NCI-H526 treated with DMSO at 0.1 percent for 48 hours (cell line): ENCODE measurements at regions not wholly inside any gene's neighbourhood (a gene's known extent, or its start where the extent isn't known, plus 50 kb on each side); places are given as distances from the start of the nearest gene placed in this dataset.

Experiments
- DNase-seq: peaks from one replicate; lab custom pipeline; 2025; lab: John Stamatoyannopoulos, UW

DNA sequence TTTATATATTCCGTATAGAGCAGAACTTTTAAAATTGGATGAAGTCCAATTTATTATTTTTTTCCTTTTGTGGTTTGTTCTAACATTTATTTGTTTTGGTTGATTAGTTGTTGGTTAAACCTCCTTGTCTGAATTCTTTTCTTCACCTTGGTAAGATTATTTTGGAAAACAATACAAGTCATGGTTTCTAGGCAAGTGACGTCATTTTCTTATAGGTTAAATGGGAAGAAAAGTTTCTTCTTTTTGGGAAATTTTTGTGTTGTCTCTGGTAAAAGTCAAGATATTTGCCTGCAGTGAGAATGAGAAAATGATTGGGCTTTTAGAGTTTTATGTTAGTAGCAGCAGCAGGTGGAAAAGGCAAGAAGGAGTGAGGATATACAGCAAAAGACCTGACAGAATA lies 197.9 kb downstream of the OTOR start:
- DNase-seq: no peak

DNA sequence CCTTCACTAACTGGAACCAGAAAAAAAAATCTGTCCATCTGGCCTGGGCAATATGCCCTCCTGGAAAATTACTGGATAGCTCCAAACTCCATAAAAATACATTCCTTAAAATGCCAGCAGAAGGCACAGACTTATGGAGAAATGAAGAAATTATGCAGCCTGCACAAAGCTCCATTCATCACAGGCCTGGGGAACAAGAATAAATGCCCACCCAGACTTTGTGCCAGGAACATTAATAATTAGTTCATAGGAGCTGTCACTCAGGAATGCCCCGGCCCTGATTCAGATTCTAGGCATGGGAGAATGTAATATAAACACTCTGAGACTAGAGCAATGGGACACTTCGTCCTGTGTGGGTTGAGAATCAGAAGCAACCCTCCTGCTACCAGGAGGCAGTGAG lies 199.3 kb downstream of the OTOR start:
- no peak for DNase-seq

DNA sequence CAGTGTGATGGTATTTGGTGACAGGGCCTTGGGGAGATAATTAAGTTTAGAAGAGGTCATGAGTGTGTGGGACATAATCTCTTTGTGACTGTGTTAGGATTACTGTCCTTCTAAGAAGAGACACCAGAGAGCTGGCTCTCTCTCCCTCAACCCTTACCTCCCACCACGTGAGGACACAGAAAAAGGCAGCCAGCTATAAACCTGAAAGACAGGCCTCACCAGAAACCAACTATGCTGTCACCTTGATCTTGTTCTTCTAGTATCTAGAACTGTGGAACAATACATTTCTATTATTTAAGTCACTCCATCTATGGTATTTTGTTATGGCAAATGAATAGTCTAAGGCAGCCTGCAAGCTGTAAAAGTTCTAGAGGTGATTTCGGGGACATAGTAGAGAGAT lies 203.7 kb downstream of the OTOR start:
- DNase-seq: no peak

DNA sequence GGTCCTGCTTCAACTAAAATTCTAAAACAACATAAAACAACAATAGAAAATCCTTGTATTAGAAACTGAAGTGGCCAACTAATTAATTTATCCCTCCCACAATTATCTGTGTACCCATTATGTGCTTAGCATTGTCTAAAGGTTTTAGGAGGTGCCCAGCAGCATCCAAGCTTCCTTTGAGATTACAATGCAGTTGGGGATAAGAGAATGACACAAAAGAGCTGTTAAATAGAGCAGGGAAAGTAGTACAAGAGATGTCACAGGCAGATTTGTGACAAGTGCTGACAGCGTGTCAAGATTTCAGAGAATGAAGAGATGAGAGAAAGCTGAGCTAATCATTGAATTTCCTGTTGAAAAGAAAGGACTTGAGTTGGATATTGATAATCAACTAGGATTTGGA lies 204.8 kb downstream of the OTOR start:
- DNase-seq: no peak

DNA sequence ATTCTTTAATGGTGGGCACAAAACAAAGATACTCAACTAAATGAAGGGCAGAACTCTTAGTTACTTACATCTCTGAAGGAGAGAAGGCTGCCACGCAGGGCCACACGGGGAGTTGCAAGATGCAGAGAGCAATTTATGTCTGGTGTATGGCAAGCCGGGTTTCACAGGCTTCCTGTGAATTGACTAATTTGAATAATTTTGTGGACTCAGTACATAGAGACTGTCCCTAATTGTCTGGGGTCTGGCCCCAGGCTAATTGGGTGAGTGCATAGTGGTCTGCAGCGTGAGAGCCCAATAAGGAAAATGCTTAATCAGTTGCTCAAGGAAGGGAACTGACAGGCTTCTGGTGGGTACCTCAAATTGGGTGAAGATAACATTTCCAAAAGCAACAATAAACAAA lies 205.7 kb downstream of the OTOR start:
- no peak for DNase-seq

DNA sequence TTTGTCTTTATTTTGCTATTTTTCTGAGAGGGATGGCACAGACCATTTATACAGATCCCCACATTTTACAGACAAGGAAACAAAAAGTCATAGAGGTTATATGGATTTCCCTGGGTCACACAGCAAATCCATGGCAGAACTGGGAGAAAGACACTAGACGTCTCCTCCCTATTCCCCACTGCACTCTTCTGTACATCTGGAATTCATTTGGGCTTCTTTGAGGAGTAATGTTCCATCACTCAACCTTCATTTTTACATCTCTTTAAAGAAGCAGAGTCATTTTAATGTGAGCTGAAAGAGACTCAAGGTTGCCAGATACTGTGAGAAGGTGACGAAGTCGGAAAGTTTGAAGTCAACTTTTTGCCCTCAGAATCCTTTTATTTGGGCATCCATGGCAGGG lies 207.3 kb downstream of the OTOR start:
- DNase-seq: no peak

DNA sequence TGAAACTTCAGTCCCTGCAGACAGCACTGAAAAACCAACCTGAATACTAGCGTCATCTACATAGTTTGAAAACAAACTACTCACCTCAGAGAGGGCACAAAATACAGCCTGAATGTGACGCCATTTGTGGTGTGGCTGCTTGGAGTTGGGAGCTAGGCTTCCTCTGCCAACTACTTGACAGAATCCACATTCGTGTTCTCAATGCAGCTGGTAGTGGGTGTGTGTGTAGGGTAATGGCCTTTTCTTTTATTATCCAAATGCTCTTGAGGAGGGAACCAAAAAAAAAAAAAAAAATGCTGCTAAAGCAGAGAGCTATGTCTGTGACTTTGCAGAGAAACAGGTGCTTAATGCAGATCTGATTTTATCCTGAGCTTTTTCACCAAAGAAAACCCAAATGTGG lies 207.8 kb downstream of the OTOR start:
- no peak for DNase-seq

DNA sequence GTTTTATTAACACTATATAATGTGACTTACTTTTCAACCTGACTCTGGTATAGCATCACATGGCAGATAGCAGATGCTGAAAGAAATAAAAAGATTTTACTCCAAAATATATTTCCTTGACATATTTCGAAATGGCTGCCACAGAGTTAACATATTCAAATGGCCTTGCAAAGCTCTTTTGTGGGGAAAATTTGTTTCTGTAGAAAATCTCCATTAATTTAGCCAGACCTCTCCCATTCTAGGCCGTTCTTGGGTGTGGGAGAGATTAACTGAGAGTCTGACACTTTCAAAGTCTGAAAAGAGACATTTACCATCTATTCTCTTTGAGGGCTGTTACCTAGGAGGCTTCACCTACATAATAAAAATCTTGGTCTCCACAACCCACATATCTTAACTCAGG lies 217.2 kb downstream of the OTOR start:
- DNase-seq: no peak

DNA sequence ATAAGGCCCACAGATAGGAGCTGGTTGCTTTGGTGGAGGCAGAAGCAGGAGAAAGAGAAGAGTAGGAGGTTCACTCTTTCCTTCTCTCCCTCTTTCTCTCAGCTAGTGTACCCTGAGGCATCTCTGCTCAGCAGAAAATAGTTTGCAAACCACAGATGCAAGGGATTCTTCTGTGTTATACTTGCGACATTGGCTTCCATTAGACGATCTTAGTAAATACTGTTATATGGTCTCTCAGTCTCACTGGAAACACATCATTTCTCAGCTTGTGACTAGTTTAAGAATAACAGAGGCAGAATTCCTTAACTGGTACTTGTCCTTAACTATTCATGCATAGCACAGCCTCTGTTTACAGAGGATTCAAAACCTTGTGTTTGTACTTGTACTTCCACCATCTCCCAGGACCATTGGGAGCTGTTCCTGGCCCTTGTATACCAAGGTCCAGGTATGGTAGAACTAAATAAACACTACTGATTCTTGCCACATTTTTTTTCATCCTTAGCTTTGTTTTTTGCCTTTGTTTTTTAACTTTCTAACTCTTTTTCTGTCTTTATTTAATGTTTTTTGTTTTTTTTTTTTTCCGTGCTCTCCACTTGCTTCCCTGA lies 218.2 kb downstream of the OTOR start:
- DNase-seq: no peak

DNA sequence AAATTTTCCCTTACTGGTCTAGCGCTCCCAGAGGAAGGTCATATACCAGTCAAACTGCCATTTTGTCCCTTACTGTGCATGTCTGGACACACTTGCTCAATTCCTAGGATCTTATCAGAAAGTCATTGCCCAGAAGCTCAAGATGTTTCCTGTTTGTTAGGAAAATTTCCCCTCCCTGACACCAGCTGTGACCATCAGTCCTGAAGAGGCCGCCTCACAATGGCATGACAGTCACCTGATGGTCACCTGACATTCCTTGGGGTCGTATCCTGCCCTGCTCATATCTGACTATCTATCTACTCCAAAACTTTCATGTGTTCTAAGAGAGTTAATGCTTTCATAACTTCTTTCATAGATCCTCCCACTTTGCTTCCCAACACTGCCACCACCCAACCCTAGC lies 219.9 kb downstream of the OTOR start:
- no peak for DNase-seq

DNA sequence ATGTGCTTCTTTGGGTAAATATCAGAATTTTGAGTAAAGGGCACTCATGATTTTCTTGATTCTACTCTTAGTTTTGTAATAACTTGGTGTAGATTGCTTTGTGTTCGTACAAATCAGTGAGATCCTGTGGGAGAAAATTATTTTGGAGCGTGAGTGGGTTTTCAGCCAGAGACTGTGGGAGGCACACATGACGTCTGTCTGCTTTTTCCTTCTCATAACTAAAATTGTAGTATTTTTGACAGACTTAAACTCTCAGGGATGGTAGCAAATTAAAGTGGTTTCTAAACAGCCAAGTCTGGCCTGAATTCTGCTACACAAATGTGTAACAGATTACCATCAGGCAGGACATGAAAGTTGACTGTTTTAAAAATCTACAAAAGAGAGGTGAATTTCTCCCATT lies 222.6 kb downstream of the OTOR start:
- no peak for DNase-seq

DNA sequence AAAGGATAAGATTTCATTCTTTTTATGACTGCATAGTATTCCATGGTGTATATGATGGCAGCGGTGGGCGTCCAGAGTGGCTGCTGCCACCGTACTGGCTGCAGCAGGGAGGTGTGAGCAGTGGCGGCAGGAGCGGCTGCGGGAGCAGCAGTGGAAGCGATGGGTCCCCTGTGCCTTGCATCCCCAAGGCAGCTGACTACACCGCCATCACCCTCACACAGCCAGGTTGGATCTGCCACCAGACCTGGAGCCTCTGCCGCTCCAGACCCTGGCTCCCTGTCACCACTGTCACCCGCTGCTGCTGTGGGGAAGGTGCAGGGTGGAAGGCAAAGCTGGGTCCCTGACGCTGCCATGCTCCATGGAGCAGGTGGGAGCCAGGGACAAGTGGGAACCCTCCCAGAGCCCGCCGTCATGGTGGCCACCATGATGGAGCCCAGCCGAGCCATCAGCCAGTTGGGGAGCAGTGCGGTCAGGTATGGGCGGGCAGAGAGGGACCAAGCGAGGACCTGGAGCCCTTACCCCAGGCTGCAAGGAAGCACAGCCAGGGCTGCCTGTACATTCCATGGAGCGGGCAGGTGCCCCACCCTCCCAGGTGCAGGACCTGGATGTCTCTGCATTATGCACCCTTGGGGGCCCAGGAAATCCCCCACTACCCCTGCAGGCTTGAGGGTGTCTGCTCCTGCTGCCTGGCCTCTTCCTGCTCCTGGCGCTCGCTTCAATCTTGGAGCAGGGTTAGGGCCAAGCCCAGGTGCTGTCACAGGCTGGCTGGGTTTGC lies 226.1 kb downstream of the OTOR start:
- no peak for DNase-seq

DNA sequence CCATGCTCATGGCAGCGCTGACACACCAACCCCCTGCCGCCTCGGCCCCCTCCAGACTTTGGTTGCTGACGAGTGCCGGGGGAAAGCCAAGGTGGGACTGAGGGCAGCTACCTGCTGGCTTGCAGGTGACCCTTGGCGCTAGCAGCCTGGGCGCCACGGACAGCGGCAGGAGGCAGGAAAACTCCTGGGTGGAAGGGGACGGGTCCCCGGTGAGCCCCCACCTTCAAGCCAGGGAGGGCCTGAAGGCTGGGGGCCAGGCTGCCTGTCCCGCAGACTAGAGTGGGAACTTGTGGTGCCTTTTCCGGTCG lies 226.7 kb downstream of the OTOR start:
- no peak for DNase-seq

DNA sequence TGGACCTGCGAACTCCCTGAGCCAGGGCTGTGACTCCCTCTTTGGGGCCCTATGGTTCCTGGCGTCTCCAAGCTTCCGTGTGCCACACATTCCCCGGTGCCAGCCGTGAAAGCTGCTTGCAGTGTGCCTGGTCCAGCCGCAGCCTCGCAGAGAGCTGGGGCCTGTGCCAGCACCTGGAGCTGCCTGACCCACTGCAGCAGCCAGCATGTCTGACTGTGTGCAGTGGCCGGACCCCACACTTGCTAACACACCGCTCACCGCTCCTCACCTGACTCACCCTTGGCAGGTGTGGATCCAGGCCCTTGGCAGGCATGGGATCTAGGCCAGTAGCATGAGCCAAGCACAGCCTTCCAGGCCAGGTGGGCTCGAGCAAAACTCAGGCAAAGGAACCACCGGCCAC lies 227.5 kb downstream of the OTOR start:
- DNase-seq: no peak

DNA sequence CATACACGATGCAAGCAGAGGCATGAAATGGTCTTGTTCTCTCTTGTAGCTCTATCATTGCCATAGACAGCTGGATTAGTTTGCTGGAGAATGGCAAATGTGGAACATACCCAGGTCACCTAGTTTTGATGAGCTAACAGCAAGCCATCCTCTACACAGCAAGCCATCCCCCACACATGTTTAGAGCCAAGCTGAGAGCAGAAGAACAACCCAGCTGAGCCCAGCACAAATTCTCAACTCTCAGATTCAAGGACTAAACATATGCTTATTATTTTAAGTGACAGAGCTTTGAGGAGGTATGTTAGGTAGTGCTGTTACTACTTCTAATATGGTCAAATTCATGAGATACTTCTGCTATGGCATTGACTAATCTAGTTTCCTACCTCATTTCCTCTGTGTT lies 230.3 kb downstream of the OTOR start:
- DNase-seq: no peak

DNA sequence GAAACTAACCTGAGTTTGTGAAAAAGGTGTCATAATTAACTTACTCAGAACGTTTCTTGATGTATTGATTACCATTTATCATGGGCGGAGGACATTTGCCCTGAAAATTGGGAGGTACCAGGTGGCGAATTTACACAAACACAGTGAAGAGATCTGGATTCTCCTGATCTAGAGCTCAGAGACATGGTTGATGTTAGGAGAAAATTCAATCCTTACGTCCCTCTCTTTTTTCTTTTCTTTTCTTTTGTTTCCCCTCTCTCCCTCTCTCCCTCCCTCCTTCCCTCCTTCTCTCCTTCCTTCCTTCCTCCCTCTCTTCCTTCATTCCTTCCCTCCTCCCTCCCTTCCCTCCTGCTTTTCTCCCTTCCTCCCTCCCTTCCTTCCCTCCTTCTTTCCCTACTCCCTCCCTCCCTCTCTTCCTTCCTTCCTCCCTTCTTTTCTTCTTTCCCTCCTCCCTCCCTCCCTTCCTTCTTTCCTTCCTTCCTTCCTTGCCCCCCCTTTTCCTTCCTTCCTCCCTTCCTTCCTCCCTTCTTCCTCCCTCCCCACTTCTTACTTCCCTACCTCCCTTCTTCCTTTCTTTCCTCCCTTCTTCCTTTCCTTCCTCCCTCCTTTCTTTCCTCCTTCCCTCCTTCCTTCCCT lies 234.1 kb downstream of the OTOR start:
- DNase-seq: no peak

DNA sequence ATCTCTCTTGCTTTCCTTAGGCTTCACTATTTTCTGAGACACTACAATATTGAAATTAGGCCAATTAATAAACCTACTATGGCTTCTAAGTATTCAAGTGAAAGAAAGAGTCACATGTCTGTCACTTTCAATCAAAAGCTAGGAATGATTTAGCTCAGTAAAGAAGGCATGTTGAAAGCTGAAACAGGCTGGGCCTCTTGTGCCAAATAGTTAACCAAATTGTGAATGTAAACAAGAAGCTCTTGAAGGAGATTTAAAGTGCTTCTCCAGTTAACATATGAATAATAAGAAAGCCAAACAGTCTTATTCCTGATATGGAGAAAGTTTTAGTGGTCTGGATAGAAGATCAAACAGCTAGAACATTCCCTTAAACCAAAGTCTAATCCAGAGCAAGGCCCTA lies 236.3 kb downstream of the OTOR start:
- DNase-seq: no peak

DNA sequence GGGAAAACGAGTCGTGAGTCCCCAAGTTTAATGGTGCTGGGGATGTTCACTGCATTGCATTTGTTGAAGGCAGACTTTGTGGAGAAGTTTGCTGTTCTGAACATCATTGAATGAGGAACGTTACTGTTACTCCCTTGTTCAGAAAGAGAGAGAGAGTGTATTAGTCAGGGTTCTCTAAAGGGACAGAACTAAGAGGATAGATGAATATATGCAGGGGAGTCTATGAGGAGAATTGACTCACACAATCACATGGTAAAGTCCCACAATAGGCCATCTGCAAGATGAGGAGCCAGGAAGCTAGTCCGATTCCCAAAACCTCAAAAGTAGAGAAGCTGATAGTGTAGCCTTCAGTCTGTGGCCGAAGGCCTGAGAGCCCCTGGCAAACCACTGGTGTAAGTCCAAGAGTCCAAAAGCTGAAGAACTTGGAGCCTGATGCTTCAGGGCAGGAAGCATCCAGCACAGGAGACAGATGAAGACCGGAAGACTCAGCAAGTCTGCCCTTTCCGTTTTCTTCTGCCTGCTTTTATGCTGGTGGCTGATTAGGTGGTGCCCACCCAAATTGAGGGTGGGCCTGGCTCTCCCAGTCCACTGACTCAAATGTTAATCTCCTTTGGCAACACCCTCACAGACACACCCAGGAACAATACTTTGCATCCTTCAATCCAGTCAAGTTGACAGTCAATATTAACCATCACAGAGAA lies 223.5 kb upstream of the PCSK2 start:
- no peak for DNase-seq

DNA sequence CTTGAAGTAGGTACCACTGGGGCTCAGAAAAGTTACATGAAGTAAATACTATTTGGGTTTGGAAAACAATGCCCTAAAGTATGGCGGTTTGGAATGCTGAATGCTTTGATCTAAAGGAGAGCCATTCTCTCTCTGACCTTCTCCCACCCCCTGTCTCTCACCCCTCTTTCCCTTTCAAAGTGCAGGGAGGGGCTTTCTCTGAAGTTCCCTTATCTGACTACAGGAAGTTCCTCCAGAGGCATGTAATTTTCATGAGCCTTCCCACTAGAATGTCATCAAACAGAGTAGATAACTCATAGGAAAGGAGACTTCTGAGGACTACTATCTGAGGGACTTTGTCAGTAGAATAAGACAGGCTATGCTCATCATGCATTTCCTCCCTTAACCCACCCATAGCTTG lies 216.7 kb upstream of the PCSK2 start:
- no peak for DNase-seq

DNA sequence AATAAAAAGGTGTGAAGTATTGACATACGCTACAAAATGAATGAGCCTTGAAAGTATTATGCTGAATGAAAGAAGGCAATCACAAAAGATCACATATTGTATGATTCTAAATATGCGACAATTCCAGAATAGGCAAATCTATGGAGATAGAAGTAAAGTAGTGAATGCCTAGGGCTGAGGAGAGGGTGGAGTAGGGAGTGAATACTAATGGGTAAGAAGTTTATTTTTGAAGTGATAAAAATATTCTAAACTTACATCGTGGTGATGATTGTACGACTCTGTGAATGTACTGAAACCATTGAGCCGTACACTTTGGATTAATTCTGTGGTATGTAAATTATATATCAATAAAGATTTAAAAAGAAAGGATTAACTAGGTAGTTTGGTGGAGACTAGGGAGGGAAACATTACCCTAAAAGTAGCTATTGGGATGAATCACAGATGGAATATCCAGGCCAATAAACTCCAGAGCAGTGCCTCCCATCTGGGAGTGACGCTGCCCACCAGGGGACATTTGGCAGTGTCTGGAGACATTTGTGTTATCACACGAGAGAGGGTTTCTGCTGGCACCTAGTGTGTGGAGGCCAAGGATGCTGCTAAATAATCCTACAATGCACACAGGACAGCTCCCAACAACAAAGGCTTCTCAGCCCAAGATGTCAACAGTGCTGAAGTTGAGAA lies 214.2 kb upstream of the PCSK2 start:
- no peak for DNase-seq

DNA sequence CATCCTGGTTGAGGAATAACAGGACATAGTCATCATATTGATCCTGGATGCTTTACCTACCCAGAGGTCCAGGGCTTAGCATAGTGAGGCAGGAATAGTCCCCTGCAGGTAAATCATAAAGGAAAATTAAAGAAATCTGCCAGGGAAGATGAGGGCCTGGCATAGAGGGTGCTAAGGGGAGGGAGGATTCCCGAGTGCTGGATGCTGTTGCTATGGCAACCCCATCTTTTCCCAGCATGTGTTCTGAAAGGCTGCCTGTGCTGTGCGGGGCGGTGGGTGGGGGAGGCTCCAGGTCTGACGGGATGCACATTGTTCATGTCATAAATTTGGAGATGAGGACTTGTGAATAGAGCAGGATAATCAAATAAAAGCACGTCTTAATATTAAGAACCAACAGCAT lies 212.6 kb upstream of the PCSK2 start:
- DNase-seq: no peak

DNA sequence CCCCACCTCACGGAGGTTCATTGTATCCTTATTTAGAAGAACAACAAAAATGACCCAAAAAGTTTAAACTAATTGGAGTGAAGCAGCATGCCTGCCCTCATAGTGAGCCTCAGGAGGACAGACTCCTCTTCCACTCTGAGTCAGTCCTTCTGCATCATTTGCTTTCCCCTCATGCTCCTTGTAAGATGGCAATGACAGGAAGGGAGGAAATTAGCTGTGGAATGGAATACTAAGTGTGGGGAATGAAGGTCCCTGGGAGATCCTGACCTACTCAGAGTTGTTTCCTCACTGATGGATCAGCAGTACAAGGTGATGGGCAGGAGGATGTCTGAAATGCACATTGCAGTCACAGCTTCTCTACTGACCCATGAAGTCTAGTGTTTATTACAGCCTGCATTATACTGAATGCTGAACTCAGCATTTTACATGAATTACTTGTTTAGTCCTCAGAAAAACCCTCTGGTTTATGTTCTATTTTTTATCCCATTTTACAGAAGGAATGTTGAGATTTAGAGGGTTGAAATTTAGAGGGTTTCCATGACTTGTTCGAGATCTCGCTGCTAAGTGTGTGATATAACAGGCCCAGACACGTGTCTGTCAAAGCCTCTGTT lies 212.0 kb upstream of the PCSK2 start:
- no peak for DNase-seq
